Hippocampal formation (tissue), 2 donors: ENCODE measurements at regions not wholly inside any gene's neighbourhood (a gene's known extent, or its start where the extent isn't known, plus 50 kb on each side); places are given as distances from the start of the nearest gene placed in this dataset.
"Not testable (repeated sequence)": the region's sequence is repeated elsewhere in the genome, so short reads cannot be mapped to it uniquely, and the experiment has no call there.

Experiments
- DNase-seq, 2 donors: peaks; one replicate each; lab custom pipeline; 2025; lab: John Stamatoyannopoulos, UW

GRCh38 chr2:84137034-84137433 lies 322.0 kb downstream of the SUCLG1 start:
- DNase-seq: no peak

GRCh38 chr2:84132370-84132769 lies 326.7 kb downstream of the SUCLG1 start:
- DNase-seq: no peak

- no peak for DNase-seq
These were observed 327.7 kb downstream of the SUCLG1 start for GRCh38 chr2:84131278-84131830.

- no peak for DNase-seq
These were observed 330.1 kb downstream of the SUCLG1 start for GRCh38 chr2:84129018-84129417.

GRCh38 chr2:84127812-84128211 lies 331.3 kb downstream of the SUCLG1 start:
- not testable (repeated sequence) for DNase-seq

GRCh38 chr2:84126530-84126929 lies 332.6 kb downstream of the SUCLG1 start:
- DNase-seq: no peak

- no peak for DNase-seq
These were observed 333.0 kb downstream of the SUCLG1 start for GRCh38 chr2:84126084-84126483.

GRCh38 chr2:84116143-84116542 lies 342.9 kb downstream of the SUCLG1 start:
- no peak for DNase-seq

GRCh38 chr2:84115173-84115857 lies 343.8 kb downstream of the SUCLG1 start:
- DNase-seq: no peak

- DNase-seq: not testable (repeated sequence)
These were observed 355.1 kb downstream of the SUCLG1 start for GRCh38 chr2:84103816-84104527.

- DNase-seq: no peak
These were observed 356.8 kb downstream of the SUCLG1 start for GRCh38 chr2:84102274-84102673.

- no peak for DNase-seq
These were observed 370.4 kb downstream of the SUCLG1 start for GRCh38 chr2:84088656-84089055.

GRCh38 chr2:84085562-84085961 lies 373.5 kb downstream of the SUCLG1 start:
- DNase-seq: no peak

- no peak for DNase-seq
These were observed 374.2 kb downstream of the SUCLG1 start for GRCh38 chr2:84084856-84085255.

- no peak for DNase-seq
These were observed 375.1 kb downstream of the SUCLG1 start for GRCh38 chr2:84083984-84084383.

- no peak for DNase-seq
These were observed 380.6 kb downstream of the SUCLG1 start for GRCh38 chr2:84078471-84078870.

- peak in 1 of 2 donors; percentile 12 for DNase-seq
These were observed 381.6 kb downstream of the SUCLG1 start for GRCh38 chr2:84077496-84077895.

- DNase-seq: no peak
These were observed 388.0 kb downstream of the SUCLG1 start for GRCh38 chr2:84071050-84071449.

GRCh38 chr2:84065857-84066256 lies 393.2 kb downstream of the SUCLG1 start:
- DNase-seq: no peak

- no peak for DNase-seq
These were observed 401.0 kb downstream of the SUCLG1 start for GRCh38 chr2:84057917-84058560.

GRCh38 chr2:84055816-84056215 lies 403.3 kb downstream of the SUCLG1 start:
- DNase-seq: no peak

- not testable (repeated sequence) for DNase-seq
These were observed 404.5 kb downstream of the SUCLG1 start for GRCh38 chr2:84054577-84054976.

GRCh38 chr2:84052913-84053312 lies 406.2 kb downstream of the SUCLG1 start:
- no peak for DNase-seq
